ENCODE measurements at regions not wholly inside any gene's neighbourhood (a gene's known extent, or its start where the extent isn't known, plus 50 kb on each side); places are given as distances from the start of the nearest gene placed in this dataset.

DNA sequence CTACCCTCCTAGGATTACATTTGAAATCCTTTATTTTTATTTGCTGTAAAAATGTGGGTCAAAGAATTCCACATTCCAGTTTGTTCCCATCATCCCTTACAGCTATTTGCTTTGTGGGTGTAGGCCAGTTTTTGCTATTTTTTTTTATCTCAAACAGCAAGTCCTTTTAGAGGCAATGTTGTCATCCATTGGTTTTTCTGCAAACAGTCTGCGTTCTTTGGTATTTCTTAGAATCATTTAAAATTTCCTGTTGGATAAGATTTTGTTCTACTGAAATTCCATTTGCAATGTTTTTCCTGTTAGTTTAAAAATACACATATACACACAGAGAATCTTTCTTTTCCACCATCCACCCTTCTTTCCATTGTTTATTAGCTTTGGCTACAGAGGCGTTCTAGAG is 53.3 kb upstream of the STK38L start:
- no peak overlapping the region for H2BK12ac ChIP-seq (ENCODE audit: low read depth, low read length)
- no peaks in the 10 kb centered on the region; a peak in 1 of 7 replicates for H3K27me3 ChIP-seq (replicated peaks in 1 of 4; ENCODE audit: control insufficient read depth in 3 of 4, extremely low read depth in 1 of 4, insufficient read depth in 3 of 4, low read length in 3 of 4)
- no peak overlapping the region for H3K4me3 ChIP-seq (ENCODE audit: extremely low read depth in 1 of 4, insufficient read depth in 2 of 4, low read depth in 3 of 4, low read length in 4 of 4)
- H3K9me3 ChIP-seq (ENCODE audit: insufficient read depth in 2 of 2, low read depth in 1 of 2, low read length in 1 of 2): no peaks in the 10 kb centered on the region
- POLR2A ChIA-PET (ENCODE audit: partially characterized antibody): no interaction called here
- WGBS, 2 experiments (ENCODE audit: extremely low coverage in 1 of 2, insufficient coverage in 1 of 2, insufficient read length in 1 of 2, insufficient replicate concordance in 2 of 2, low coverage in 1 of 2, low lambda C conversion rate in 2 of 2, missing lambda C conversion rate in 1 of 2): 85% methylated on average over 2 of the region's 2 CpGs; no CpG with 5 or more reads in 1 of the 2 experiments
- H2BK20ac ChIP-seq (ENCODE audit: low read length): no peak overlapping the region
- CTCF ChIA-PET (ENCODE audit: partially characterized antibody): interaction anchor here (0.6 to 1.4 kb wide), 5 partner anchors 26 to 579 kb away, joined by 3 read pairs; no protein-coding TSS in a partner anchor
- no peaks in the 10 kb centered on the region; the same call in 1 of the 2 replicates for H3K23me2 ChIP-seq (ENCODE audit: low read depth, low read length)
- no peak overlapping the region for H3K23ac ChIP-seq (ENCODE audit: insufficient read length)
- no peak overlapping the region for H4K5ac ChIP-seq (ENCODE audit: insufficient read length, low read depth, low read length)
- no peak overlapping the region for H4K91ac ChIP-seq (replicated peaks; ENCODE audit: insufficient read length, low read length)
- H3K4me2 ChIP-seq (ENCODE audit: insufficient read depth in 1 of 2, low read depth in 2 of 2, low read length in 2 of 2): no peak overlapping the region
- H3K14ac ChIP-seq (ENCODE audit: insufficient read length): no peak overlapping the region
- no peak overlapping the region for H3K4ac ChIP-seq (replicated peaks; ENCODE audit: insufficient read length, low read depth, low read length)
- H3K36me3 ChIP-seq (ENCODE audit: control insufficient read depth in 2 of 4, insufficient read depth in 4 of 4, low read length in 3 of 4): no peaks in the 10 kb centered on the region
- no peak overlapping the region for H2AK5ac ChIP-seq (ENCODE audit: low read depth, low read length)
- no peaks in the 10 kb centered on the region for H3K4me1 ChIP-seq (replicated peaks in 1 of 4; ENCODE audit: control insufficient read depth in 3 of 4, insufficient read depth in 4 of 4, low read length in 3 of 4)
- no peaks in the 10 kb centered on the region for H3K79me1 ChIP-seq (ENCODE audit: low read depth, low read length)
- no peak overlapping the region for H2BK15ac ChIP-seq (ENCODE audit: low read length)
- H3K27ac ChIP-seq (ENCODE audit: low read depth, low read length): no peak overlapping the region
- H3K79me2 ChIP-seq (ENCODE audit: control insufficient read depth in 1 of 2, insufficient read depth in 2 of 2, low read length in 2 of 2): no peaks in the 10 kb centered on the region
- no peak overlapping the region for H2BK5ac ChIP-seq (ENCODE audit: low read depth, low read length)
- H3K9ac ChIP-seq (replicated peaks in 1 of 4; ENCODE audit: extremely low read depth in 1 of 4, low read depth in 3 of 4, low read length in 3 of 4): no peak overlapping the region
- DNase-seq (ENCODE audit: low read depth in 1 of 2, low spot score in 2 of 2): no peak
- no peak overlapping the region for H3K18ac ChIP-seq (ENCODE audit: extremely low read depth, low read length)
- H2BK120ac ChIP-seq (replicated peaks; ENCODE audit: low read depth, low read length): no peak overlapping the region
- H4K8ac ChIP-seq (ENCODE audit: extremely low read depth, insufficient read depth, low read length): no peak overlapping the region
- H2AFZ ChIP-seq (ENCODE audit: low read length): no peak overlapping the region
- FAIRE-seq: no peak
- H3K56ac ChIP-seq (replicated peaks; ENCODE audit: insufficient read length, low read depth, low read length): no peak overlapping the region
- H4K20me1 ChIP-seq (replicated peaks in 1 of 2; ENCODE audit: control insufficient read depth in 1 of 2, insufficient read depth in 2 of 2, low read length in 2 of 2): no peaks in the 10 kb centered on the region
- TF ChIP-seq KDM5A (IDR thresholded peaks at IDR 0.05; ENCODE audit: low read length): no peak
- TF ChIP-seq POU5F1 (IDR thresholded peaks at IDR 0.05; ENCODE audit: low read depth, low read length): no peak
- no peak for TF ChIP-seq JUN (IDR thresholded peaks at IDR 0.05; ENCODE audit: low read depth, low read length)
- TF ChIP-seq SP4 (IDR thresholded peaks at IDR 0.05; ENCODE audit: low read length): no peak
- no peak for TF ChIP-seq SP2 (IDR thresholded peaks at IDR 0.05; ENCODE audit: low read length)
- no peak for TF ChIP-seq RAD21 (IDR thresholded peaks at IDR 0.05 in 1 of 2, conservative IDR thresholded peaks at IDR 0.05 in 1 of 2; ENCODE audit: low read depth in 2 of 2, low read length in 2 of 2)
- TF ChIP-seq BCL11A (IDR thresholded peaks at IDR 0.05; ENCODE audit: low read depth in 2 of 2, low read length in 2 of 2): no peak
- TF ChIP-seq FOSL1 (IDR thresholded peaks at IDR 0.05; ENCODE audit: insufficient read depth, low read depth, low read length): no peak
- no peak for TF ChIP-seq POLR2A (IDR thresholded peaks at IDR 0.05; ENCODE audit: control extremely low read depth in 1 of 2, low read depth in 2 of 2, low read length in 2 of 2)
- no peak for TF ChIP-seq TEAD4 (IDR thresholded peaks at IDR 0.05; ENCODE audit: low read depth, low read length)
- TF ChIP-seq RBBP5 (IDR thresholded peaks at IDR 0.05; ENCODE audit: borderline replicate concordance, low read depth, low read length): no peak
- TF ChIP-seq HDAC2 (IDR thresholded peaks at IDR 0.05; ENCODE audit: borderline replicate concordance in 1 of 2, low read depth in 2 of 2, low read length in 2 of 2): no peak
- no peak for TF ChIP-seq EGR1 (IDR thresholded peaks at IDR 0.05; ENCODE audit: borderline replicate concordance, low read depth, low read length)
- TF ChIP-seq KDM4A (IDR thresholded peaks at IDR 0.05; ENCODE audit: low read depth, low read length, severe bottlenecking): no peak
- TF ChIP-seq BRCA1 (IDR thresholded peaks at IDR 0.05; ENCODE audit: low read depth, low read length): no peak
- no peak for TF ChIP-seq TAF7 (optimal IDR thresholded peaks at IDR 0.05; ENCODE audit: borderline replicate concordance, low read depth, low read length)

Data from H1 (cell line).